HL-60 (cell line): ENCODE measurements at regions not wholly inside any gene's neighbourhood (a gene's known extent, or its start where the extent isn't known, plus 50 kb on each side); places are given as distances from the start of the nearest gene placed in this dataset.
"Not testable (repeated sequence)": the region's sequence is repeated elsewhere in the genome, so short reads cannot be mapped to it uniquely, and the experiment has no call there.

Source experiments
- DNase-seq, 2 experiments: peaks; one replicate each; pipeline ENCODE4 v3.0.0-alpha.2; 2010 to 2020; ENCODE audit warnings: low read depth in 1 of 2, low spot score in 1 of 2
- H3K27ac ChIP-seq: fragments of 250-450 bp; sonication (Bioruptor Pico); replicated peaks from 2 replicates; pipeline ENCODE4 v1.5.1; 2020; ENCODE audit warnings: mild to moderate bottlenecking, moderate library complexity
- H3K27me3 ChIP-seq: fragments of 250-450 bp; sonication (Bioruptor Pico); 2 replicates; pipeline ENCODE4 v1.5.1; 2021; ENCODE audit warnings: mild to moderate bottlenecking, moderate library complexity; ENCODE audit not compliant: insufficient read depth, poor library complexity, severe bottlenecking
- H3K4me3 ChIP-seq: replicated peaks from 2 replicates; pipeline ENCODE4 v1.5.1; 2011; ENCODE audit warnings: mild to moderate bottlenecking, control low read depth, low read length; ENCODE audit not compliant: insufficient read depth
- GABPA ChIP-seq: IDR thresholded peaks from 2 replicates; pipeline ENCODE4 v1.6.1; 2012; ENCODE audit warnings: low read depth
- POLR2AphosphoS5 ChIP-seq: IDR thresholded peaks from 2 replicates; pipeline ENCODE4 v1.6.1; 2012; ENCODE audit warnings: low read depth
- SPI1 ChIP-seq: IDR thresholded peaks from 2 replicates; pipeline ENCODE4 v1.6.1; 2012; ENCODE audit warnings: low read depth, mild to moderate bottlenecking, borderline replicate concordance
- TF ChIP-seq, protein P1 (sequence below): IDR thresholded peaks from one replicate; pipeline ENCODE4 v1.5.1; 2011; ENCODE audit warnings: low read length, control low read depth, inconsistent platforms; ENCODE audit not compliant: insufficient read depth
- TF ChIP-seq, protein P2 (sequence below): IDR thresholded peaks from 2 replicates; pipeline ENCODE4 v1.6.1; 2012; ENCODE audit warnings: low read depth; ENCODE audit not compliant: insufficient replicate concordance

DNA sequence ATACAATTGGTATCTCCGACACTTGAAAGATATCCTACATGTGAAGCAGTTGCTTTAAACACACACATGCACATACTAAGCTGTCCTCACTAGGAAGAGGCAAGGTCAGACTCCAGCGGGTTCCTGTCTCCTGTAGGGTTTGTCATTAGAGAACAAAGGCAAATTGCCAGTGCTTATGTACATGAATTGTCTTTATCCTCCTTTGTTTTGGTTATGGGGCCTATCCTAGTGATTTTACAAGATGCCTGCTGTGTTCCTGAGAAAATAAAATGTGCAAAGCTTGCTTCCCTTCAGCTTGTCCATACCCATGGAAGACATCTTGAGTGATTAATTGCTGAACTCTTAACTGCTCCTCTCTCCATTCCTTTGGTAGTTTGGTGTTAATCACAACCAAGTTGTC lies 86.7 kb upstream of the SLC39A10 start:
- no peak for TF ChIP-seq POLR2AphosphoS5
- Histone ChIP-seq H3K4me3 (no peak overlapping the region), H3K27ac (no peak overlapping the region), H3K27me3 (no peaks in the 10 kb centered on the region)
- DNase-seq, result no peak

DNA sequence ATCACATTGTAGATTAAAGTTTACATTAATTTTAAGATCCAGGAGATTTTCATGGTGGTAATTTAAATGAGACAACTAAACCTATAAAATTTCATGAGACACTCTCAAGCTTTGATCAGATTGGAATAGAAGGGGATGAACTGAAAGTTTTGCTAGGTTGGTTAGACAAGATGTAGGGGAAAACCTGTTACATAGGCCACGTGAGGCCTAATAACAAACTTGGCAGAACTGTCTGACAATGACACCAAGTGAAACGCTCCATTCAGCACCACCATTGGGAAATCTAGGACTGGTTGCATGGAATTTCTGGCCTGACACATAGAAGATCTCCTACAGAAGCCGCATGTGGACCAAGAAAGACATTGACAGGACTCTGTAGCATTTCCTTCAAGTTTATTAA lies 87.8 kb upstream of the SLC39A10 start:
- Histone ChIP-seq H3K27ac (no peak overlapping the region), H3K4me3 (no peak overlapping the region), H3K27me3 (no peaks in the 10 kb centered on the region)
- TF ChIP-seq, protein P1, sequence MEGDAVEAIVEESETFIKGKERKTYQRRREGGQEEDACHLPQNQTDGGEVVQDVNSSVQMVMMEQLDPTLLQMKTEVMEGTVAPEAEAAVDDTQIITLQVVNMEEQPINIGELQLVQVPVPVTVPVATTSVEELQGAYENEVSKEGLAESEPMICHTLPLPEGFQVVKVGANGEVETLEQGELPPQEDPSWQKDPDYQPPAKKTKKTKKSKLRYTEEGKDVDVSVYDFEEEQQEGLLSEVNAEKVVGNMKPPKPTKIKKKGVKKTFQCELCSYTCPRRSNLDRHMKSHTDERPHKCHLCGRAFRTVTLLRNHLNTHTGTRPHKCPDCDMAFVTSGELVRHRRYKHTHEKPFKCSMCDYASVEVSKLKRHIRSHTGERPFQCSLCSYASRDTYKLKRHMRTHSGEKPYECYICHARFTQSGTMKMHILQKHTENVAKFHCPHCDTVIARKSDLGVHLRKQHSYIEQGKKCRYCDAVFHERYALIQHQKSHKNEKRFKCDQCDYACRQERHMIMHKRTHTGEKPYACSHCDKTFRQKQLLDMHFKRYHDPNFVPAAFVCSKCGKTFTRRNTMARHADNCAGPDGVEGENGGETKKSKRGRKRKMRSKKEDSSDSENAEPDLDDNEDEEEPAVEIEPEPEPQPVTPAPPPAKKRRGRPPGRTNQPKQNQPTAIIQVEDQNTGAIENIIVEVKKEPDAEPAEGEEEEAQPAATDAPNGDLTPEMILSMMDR, result no peak
- TF ChIP-seq POLR2AphosphoS5 (no peak), GABPA (no peak), SPI1 (no peak)
- TF ChIP-seq, protein P2, sequence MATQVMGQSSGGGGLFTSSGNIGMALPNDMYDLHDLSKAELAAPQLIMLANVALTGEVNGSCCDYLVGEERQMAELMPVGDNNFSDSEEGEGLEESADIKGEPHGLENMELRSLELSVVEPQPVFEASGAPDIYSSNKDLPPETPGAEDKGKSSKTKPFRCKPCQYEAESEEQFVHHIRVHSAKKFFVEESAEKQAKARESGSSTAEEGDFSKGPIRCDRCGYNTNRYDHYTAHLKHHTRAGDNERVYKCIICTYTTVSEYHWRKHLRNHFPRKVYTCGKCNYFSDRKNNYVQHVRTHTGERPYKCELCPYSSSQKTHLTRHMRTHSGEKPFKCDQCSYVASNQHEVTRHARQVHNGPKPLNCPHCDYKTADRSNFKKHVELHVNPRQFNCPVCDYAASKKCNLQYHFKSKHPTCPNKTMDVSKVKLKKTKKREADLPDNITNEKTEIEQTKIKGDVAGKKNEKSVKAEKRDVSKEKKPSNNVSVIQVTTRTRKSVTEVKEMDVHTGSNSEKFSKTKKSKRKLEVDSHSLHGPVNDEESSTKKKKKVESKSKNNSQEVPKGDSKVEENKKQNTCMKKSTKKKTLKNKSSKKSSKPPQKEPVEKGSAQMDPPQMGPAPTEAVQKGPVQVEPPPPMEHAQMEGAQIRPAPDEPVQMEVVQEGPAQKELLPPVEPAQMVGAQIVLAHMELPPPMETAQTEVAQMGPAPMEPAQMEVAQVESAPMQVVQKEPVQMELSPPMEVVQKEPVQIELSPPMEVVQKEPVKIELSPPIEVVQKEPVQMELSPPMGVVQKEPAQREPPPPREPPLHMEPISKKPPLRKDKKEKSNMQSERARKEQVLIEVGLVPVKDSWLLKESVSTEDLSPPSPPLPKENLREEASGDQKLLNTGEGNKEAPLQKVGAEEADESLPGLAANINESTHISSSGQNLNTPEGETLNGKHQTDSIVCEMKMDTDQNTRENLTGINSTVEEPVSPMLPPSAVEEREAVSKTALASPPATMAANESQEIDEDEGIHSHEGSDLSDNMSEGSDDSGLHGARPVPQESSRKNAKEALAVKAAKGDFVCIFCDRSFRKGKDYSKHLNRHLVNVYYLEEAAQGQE, result no peak
- no peak for DNase-seq

DNA sequence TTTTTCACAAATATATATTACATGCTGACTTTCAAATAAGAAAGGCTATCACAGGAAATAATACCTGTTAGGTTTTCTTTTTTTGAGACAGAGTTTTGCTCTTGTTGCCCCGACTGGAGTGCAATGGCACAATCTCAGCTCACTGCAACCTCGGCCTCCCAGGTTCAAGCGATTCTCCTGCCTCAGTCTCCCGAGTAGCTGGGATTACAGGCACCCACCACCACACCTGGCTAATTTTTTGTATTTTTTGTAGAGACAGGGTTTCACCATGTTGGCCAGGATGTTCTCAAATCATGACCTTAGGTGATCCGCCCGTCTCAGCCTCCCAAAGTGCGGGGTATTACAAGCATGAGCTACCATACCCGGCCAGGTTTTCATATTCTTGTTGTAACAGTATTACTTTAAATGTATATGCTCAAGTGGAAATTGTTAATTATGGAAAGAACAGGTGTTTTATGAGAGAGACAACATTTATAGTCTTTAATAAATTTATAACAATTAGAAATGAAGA lies 92.3 kb upstream of the SLC39A10 start:
- H3K27me3 ChIP-seq, H3K27ac ChIP-seq, H3K4me3 ChIP-seq, DNase-seq: not testable (repeated sequence)

DNA sequence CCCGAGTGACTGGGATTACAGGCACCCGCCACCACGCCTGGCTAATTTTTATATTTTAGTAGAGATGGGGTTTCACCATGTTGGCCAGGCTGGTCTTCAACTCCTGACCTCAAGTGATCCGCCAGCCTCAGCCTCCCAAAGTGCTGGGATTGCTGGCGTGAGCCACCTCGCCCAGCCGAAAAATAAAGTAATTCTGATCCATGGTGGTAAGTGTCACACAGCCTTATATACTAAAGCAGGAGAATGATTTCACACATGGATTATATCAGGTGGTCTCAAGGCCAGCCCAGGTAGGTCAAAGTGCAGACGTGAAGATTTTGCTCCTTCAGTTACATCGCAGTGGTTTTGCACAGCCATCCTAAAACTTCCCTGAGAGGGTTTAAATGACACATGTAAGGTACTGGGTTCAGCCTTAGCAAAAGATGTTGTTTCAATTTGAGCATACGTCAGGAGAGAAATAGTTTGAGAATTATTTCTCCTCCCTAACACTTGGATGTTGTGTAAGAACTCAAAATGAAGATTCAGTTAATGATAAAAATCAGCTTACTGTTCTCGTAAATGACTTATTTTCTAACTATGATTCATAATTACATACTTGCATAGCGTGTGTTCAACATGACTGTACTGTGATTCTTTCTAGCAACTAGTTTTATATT lies 93.0 kb upstream of the SLC39A10 start:
- no peaks in the 10 kb centered on the region for H3K27me3 ChIP-seq
- no peak for TF ChIP-seq GABPA
- TF ChIP-seq, protein P1, result no peak
- DNase-seq, result no peak
- no peak overlapping the region for H3K4me3 ChIP-seq
- H3K27ac ChIP-seq, result no peak overlapping the region

DNA sequence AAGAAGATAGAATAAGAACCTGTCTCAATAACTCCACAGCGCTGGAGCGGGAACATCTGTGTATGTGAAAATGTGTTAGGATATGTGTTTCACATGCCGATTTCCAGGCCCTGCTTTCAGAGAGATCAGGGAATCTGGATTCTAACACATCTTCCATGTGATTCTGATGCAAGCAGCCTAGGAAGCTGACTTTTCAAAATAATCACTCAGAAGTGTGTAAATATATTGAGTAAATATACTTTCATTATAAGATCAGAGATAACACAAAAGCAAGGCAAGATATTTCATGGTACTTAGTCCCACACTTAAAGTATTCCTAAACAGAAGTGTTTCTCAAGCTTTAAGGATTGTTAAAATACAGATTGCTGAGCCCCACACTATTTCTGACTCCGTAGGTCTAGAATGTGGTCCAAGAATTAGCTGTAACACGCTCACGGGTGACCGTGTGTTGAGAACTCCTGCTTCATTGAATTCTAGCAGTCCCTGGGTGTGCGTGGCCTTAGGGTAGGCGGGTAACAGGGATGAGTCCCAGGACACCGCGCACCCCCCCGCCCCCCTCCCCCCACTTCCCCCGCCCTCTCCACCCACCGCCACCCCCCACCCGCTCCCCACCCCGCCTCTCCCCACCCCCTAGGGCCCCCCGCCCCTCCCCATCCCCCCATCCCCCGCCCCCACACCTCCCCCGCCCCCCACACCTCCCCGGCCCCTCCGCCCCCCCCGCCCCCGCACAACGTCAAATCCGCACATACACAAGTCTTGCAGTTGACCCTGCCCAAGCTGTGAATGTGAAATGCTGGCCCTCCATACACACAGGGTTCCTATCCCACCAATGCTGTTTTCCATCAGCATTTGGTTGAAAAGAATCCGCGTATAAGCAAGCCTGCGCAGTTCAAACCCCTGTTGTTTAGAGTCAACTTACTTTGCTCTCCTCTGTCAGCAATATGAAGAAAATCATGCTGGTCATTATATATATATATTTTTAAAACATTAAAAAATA lies 94.2 kb upstream of the SLC39A10 start:
- Histone ChIP-seq H3K27me3 (no peaks in the 10 kb centered on the region), H3K27ac (no peak overlapping the region), H3K4me3 (no peak overlapping the region)
- no peak for DNase-seq
- TF ChIP-seq SPI1, result no peak
- TF ChIP-seq, protein P2, result no peak
- no peak for TF ChIP-seq POLR2AphosphoS5
- TF ChIP-seq, protein P1, result no peak
- TF ChIP-seq GABPA, result no peak
